HG03175 (cell line): ENCODE measurements at regions not wholly inside any gene's neighbourhood (a gene's known extent, or its start where the extent isn't known, plus 50 kb on each side); places are given as distances from the start of the nearest gene placed in this dataset.
"Not testable (repeated sequence)": the region's sequence is repeated elsewhere in the genome, so short reads cannot be mapped to it uniquely, and the experiment has no call there.

Experiments
- ATAC-seq: cut with Tn5 transposase; IDR thresholded peaks from one replicate; pipeline ENCODE4 v1.9.1; 2021; ENCODE audit warnings: mild to moderate bottlenecking, moderate library complexity; ENCODE audit not compliant: unreplicated experiment

DNA sequence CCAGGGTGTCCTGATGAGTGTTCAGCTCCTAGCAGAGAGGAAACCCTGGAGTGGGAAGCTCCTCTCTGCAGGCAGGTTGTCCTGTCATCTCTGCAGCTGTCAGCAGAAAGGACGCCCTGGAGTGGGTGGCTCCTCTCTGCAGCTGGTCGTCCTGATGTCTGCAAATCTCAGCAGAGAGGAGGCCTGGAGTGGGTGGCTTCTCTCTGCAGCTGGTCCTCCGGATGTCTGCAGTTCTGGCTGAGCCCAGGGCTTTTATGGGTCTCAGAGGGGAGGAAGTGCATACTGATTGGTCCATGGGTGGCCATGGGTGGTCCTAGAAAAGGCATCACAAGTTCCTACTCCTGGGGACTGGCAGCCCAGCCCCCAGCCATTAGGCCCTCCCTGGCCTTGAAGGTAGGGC, 102.6 kb upstream of the BNIP2 start:
- no peak for ATAC-seq

DNA sequence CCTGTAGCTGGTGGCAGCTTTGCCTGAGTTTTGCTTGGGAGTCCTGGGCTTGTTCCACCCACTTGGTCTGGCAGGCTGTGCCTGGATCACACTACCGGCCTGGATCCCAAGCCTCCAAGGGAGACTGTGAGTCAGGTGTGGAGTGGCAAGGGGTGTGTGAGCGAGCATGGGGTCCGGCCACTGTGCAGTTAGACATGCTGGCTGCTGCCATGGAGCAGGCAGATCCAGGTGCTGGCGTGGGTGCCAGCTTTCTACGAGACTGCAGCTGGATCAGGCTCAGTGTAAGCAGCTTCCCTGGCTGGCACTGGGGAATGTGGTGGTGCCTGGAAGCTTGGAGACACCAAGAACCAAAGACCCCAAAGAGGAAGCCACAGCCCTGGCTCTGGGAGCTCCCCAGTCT, 102.0 kb upstream of the BNIP2 start:
- ATAC-seq, result no peak

GRCh38 chr15:59786466-59786865, 97.3 kb upstream of the BNIP2 start:
- ATAC-seq, result not testable (repeated sequence)

- ATAC-seq, result not testable (repeated sequence)
Observed at GRCh38 chr15:59785981-59786380, 96.9 kb upstream of the BNIP2 start.

GRCh38 chr15:59783774-59784520, 94.8 kb upstream of the BNIP2 start:
- not testable (repeated sequence) for ATAC-seq

DNA sequence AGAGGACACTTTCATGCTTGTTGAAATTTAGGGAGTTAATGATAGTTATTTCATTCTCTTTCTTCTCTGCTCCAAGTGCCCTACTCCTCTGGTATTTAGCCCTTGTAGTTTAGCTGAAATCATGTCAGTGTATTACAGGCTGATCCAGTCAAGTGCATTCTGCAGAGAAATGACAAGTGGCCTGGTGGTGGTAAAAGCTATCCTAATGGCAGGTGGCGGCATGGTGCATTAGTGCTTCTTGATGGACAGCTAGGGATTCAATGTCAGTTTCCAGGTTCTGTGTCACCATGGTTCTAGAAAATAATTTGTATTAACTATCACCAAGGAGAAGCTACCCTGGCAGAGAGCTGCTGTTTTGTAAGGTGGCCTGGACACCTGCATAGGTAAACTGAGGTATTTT, 90.0 kb upstream of the BNIP2 start:
- no peak for ATAC-seq

- ATAC-seq, result no peak
Observed at GRCh38 chr15:59764775-59765174, 75.7 kb upstream of the BNIP2 start.

DNA sequence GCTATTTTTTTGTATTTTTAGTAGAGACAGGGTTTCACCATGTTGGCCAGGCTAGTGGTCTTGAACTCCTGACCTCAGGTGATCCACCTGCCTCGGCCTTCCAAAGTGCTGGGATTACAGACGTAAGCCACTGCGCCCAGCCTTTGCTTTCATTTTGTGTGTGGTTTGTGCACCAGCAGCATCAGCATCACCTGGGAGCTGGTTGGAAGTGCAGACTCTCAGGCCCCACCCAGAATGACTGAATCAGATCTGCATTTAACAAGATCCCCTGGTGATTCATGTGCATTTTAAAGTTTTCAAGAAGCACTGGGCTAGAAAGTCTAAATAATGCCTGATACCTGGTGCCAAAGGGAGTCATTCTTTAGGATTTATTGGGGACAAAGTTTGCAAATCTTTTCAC, 73.4 kb upstream of the BNIP2 start:
- no peak for ATAC-seq

DNA sequence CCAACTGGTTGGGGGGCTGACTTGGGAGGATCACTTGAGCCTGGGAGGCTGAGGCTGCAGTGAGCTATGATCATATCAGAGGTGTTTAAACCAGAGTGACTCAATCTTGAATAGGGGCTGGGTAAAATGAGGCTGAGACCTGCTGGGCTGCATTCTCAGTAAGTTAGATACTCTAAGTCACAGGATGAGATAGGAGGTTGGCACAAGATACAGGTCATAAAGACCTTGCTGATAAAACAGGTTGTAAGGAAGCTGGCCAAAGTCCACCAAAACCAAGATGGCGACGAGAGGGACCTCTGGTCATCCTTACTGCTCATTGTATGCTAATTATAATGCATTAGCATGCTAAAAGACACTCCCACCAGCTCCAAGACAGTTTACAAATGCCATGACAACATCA, 71.1 kb upstream of the BNIP2 start:
- ATAC-seq, result not testable (repeated sequence)

- ATAC-seq, result no peak
Observed at GRCh38 chr15:59751552-59752413, 62.7 kb upstream of the BNIP2 start.

DNA sequence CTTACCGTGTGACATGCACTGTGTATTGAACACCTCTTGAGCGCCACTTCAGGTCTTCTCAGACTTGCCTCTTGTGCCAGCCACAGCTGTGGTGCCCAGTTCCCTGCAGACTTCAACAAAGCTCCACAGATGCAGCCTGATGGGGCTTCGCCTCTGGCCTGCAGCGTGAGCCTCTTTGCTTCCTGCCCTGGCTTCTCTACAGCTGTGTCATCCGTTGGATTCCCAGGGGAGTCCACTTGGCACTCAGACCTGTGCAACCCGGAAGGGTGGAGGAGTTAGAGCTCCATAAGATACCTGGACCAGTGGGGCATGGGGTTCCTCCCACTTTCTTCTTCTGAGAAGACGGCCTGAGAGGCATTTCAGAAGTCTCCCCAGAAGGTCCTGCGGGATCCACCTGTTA, 57.7 kb upstream of the BNIP2 start:
- ATAC-seq, result no peak

- no peak for ATAC-seq
Observed at GRCh38 chr15:59741274-59741906, 52.3 kb upstream of the BNIP2 start.

DNA sequence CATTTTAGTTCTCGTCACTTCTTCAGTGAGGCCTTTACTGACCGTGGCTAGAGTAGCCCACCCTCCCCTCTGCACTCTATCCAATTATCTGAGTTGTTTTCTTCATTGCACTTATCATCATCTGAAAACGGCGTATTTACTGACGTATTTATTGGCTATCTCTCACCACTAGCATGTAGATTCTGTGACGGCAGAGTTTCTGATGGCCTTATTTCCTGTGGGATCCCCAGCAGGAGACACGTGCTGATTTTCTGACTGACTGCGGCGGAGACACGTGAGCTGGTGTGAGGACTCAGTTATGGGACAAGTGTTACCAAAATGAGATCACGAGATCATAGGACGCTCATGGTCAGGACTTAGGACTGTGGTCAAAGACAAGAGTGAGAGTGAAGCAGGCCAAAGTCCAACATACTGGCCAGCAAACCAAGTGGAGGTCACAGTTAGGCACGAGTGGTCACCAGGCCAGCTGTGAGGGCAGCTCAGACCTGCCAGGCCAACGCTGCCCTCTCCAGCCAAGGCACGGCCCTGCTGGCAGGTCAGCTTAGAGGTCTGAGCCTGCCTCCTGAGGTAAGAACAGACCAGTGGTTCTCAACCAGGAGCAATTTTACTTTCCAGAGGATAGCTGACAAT, 50.6 kb upstream of the BNIP2 start:
- ATAC-seq, result no peak
